T-cell (primary cell): ENCODE measurements at regions not wholly inside any gene's neighbourhood (a gene's known extent, or its start where the extent isn't known, plus 50 kb on each side); places are given as distances from the start of the nearest gene placed in this dataset.

Source experiments
- ATAC-seq, 4 experiments: fragments of 200-7000 bp in 3 of 4; fragments of 150-1000 bp in 1 of 4; cut with Tn5 transposase; replicated peaks in 1 of 4; 1 replicate in 3 of 4; 2 replicates in 1 of 4; pipeline ENCODE4 v1.10.0; 2021; ENCODE audit warnings: moderate library complexity in 3 of 4, mild to moderate bottlenecking in 2 of 4, moderate number of reproducible peaks in 1 of 4
- CTCF ChIA-PET, 2 donors: fragments of 300-600 bp; sonication (Branson Sonifier 250); formaldehyde crosslinking; loops; one replicate each; lab custom pipeline; 2022; ENCODE audit warnings: antibody characterized with exemption in 2 of 2; lab: Charles Lee
- POLR2A ChIA-PET, 2 donors: fragments of 300-600 bp; sonication (Branson Sonifier 250); formaldehyde crosslinking; loops; one replicate each; lab custom pipeline; 2022; ENCODE audit warnings: antibody characterized with exemption in 2 of 2; lab: Charles Lee
- DNase-seq, 35 experiments: peaks; one replicate each; pipeline versions ENCODE4 v3.0.0 to v3.0.0-alpha.2; 2013 to 2023
- H3K27ac ChIP-seq: one replicate; pipeline ENCODE4 v1.5.1; 2013; ENCODE audit warnings: low read length
- H3K27me3 ChIP-seq, 2 experiments: replicated peaks in 1 of 2; 1 replicate in 1 of 2; 2 replicates in 1 of 2; pipeline versions ENCODE4 v1.6.1 to v1.7.0; 2013; ENCODE audit warnings: low read length in 1 of 2, mixed read lengths in 1 of 2; ENCODE audit not compliant: control insufficient read depth in 2 of 2, insufficient read depth in 2 of 2; ENCODE audit errors: extremely low read depth in 1 of 2
- H3K36me3 ChIP-seq, 2 donors: 1 replicate in 1 of 2; 2 replicates in 1 of 2; pipeline versions ENCODE4 v1.6.1 to v1.7.0; 2013; ENCODE audit warnings: low read length in 1 of 2; ENCODE audit not compliant: control insufficient read depth in 2 of 2, insufficient read depth in 1 of 2; ENCODE audit errors: extremely low read depth in 1 of 2
- H3K4me1 ChIP-seq, 2 experiments: 1 replicate in 1 of 2; 2 replicates in 1 of 2; pipeline versions ENCODE4 v1.6.1 to v1.7.0; 2013; ENCODE audit warnings: low read length in 2 of 2, mixed read lengths in 1 of 2; ENCODE audit not compliant: insufficient read depth in 2 of 2, control insufficient read depth in 1 of 2; ENCODE audit errors: extremely low read depth in 1 of 2
- H3K4me3 ChIP-seq, 2 donors: 1 replicate in 1 of 2; 2 replicates in 1 of 2; pipeline versions ENCODE4 v1.5.1 to v1.7.0; 2013; ENCODE audit warnings: mild to moderate bottlenecking in 2 of 2, low read length in 1 of 2, moderate library complexity in 1 of 2; ENCODE audit not compliant: control insufficient read depth in 1 of 2; ENCODE audit errors: extremely low read depth in 1 of 2
- H3K9me3 ChIP-seq: 2 replicates; pipeline ENCODE4 v1.7.0; 2013
- H3K27ac Mint-ChIP-seq, 2 donors: one replicate each; pipeline ENCODE4 v1.8.0; 2020 to 2021; ENCODE audit warnings: mild to moderate bottlenecking in 2 of 2, mixed read lengths in 2 of 2
- H3K27me3 Mint-ChIP-seq, 2 donors: one replicate each; pipeline ENCODE4 v1.8.0; 2021 to 2022; ENCODE audit warnings: mixed read lengths in 2 of 2
- H3K36me3 Mint-ChIP-seq: one replicate; pipeline ENCODE4 v1.8.0; 2021; ENCODE audit warnings: mixed read lengths
- H3K4me1 Mint-ChIP-seq, 3 donors: one replicate each; pipeline ENCODE4 v1.8.0; 2020 to 2022; ENCODE audit warnings: mixed read lengths in 3 of 3, mild to moderate bottlenecking in 1 of 3
- H3K4me3 Mint-ChIP-seq, 3 donors: one replicate each; pipeline ENCODE4 v1.8.0; 2020 to 2022; ENCODE audit warnings: mild to moderate bottlenecking in 3 of 3, mixed read lengths in 3 of 3, moderate library complexity in 3 of 3
- H3K9me3 Mint-ChIP-seq, 3 donors: one replicate each; pipeline ENCODE4 v1.8.0; 2020 to 2022; ENCODE audit warnings: mixed read lengths in 3 of 3
- WGBS: methylation state at CpG from one replicate; pipeline ENCODE4 v1.1.5; 2013; ENCODE audit warnings: missing lambda C conversion rate; ENCODE audit not compliant: insufficient coverage; 5-methylcytosine and 5-hydroxymethylcytosine counted together

GRCh38 chr1:244344001-244344400, 107.7 kb downstream of the ADSS2 start:
- ATAC-seq (no peak), DNase-seq (no peak)
- WGBS, result 91% methylated on average over 6 of the region's 6 CpGs
- Mint-ChIP-seq H3K36me3 (no peaks in the 10 kb centered on the region), H3K9me3 (no peaks in the 10 kb centered on the region), H3K4me3 (no peak overlapping the region), H3K27me3 (peaks cover 0 to 2% of the 10 kb centered on the region in 2 donors), H3K27ac (no peak overlapping the region), H3K4me1 (peaks cover 6 to 7% (median 7%) of the 10 kb centered on the region in 3 donors)
- Histone ChIP-seq H3K27ac (no peak overlapping the region), H3K9me3 (no peaks in the 10 kb centered on the region), H3K27me3 (peaks cover 0 to under 1% of the 10 kb centered on the region in 2 experiments), H3K4me1 (no peaks in the 10 kb centered on the region), H3K4me3 (no peak overlapping the region), H3K36me3 (no peaks in the 10 kb centered on the region)
- POLR2A ChIA-PET, result no interaction called here
- CTCF ChIA-PET, result no interaction called here

GRCh38 chr1:244346972-244347618, 104.6 kb downstream of the ADSS2 start:
- H3K4me1 Mint-ChIP-seq, result peaks cover 0 to 9% (median 7%) of the 10 kb centered on the region in 3 donors
- WGBS, result 100% methylated on average over 2 of the region's 6 CpGs
- H3K4me1 ChIP-seq, result peaks cover 0 to 3% of the 10 kb centered on the region in 2 experiments
- no peaks in the 10 kb centered on the region for H3K9me3 ChIP-seq
- ATAC-seq, result no peak
- no peaks in the 10 kb centered on the region for H3K27me3 ChIP-seq
- H3K27me3 Mint-ChIP-seq, result peaks cover 3 to 5% of the 10 kb centered on the region in 2 donors
- POLR2A ChIA-PET, result no interaction called here
- H3K27ac ChIP-seq, result no peak overlapping the region
- H3K4me3 ChIP-seq, result no peak overlapping the region
- H3K9me3 Mint-ChIP-seq, result no peaks in the 10 kb centered on the region
- no peak overlapping the region for H3K4me3 Mint-ChIP-seq
- H3K36me3 Mint-ChIP-seq, result no peaks in the 10 kb centered on the region
- no peaks in the 10 kb centered on the region for H3K36me3 ChIP-seq
- DNase-seq, result no peak
- CTCF ChIA-PET, result no interaction called here
- H3K27ac Mint-ChIP-seq, result no peak overlapping the region

GRCh38 chr1:244347942-244348341, 103.8 kb downstream of the ADSS2 start:
- H3K27me3 ChIP-seq, result no peaks in the 10 kb centered on the region
- H3K27ac ChIP-seq, result no peak overlapping the region
- Mint-ChIP-seq H3K4me1 (peaks cover 0 to 9% (median 7%) of the 10 kb centered on the region in 3 donors), H3K4me3 (no peak overlapping the region), H3K27me3 (peaks cover 3 to 5% of the 10 kb centered on the region in 2 donors), H3K36me3 (no peaks in the 10 kb centered on the region), H3K27ac (no peak overlapping the region), H3K9me3 (no peaks in the 10 kb centered on the region)
- CTCF ChIA-PET, result no interaction called here
- no peaks in the 10 kb centered on the region for H3K36me3 ChIP-seq
- H3K4me1 ChIP-seq, result peaks cover 0 to 3% of the 10 kb centered on the region in 2 experiments
- POLR2A ChIA-PET, result no interaction called here
- ATAC-seq (no peak), DNase-seq (no peak)
- H3K4me3 ChIP-seq, result no peak overlapping the region
- no peaks in the 10 kb centered on the region for H3K9me3 ChIP-seq
- WGBS, result no CpG with 5 or more reads among the region's 3 CpGs

- Histone ChIP-seq H3K27ac (no peak overlapping the region), H3K4me3 (no peak overlapping the region), H3K9me3 (no peaks in the 10 kb centered on the region), H3K27me3 (no peaks in the 10 kb centered on the region), H3K36me3 (no peaks in the 10 kb centered on the region), H3K4me1 (peaks cover 0 to 3% of the 10 kb centered on the region in 2 experiments)
- Mint-ChIP-seq H3K9me3 (no peaks in the 10 kb centered on the region), H3K27me3 (peaks cover 3 to 5% of the 10 kb centered on the region in 2 donors), H3K27ac (no peak overlapping the region), H3K4me1 (peaks cover 0 to 13% (median 7%) of the 10 kb centered on the region in 3 donors), H3K36me3 (no peaks in the 10 kb centered on the region), H3K4me3 (no peak overlapping the region)
- ChIA-PET CTCF (no interaction called here), POLR2A (no interaction called here)
- 80% methylated on average over 8 of the region's 8 CpGs for WGBS
- ATAC-seq, result no peak
- no peak for DNase-seq
Measured at GRCh38 chr1:244349103-244349531, 102.6 kb downstream of the ADSS2 start.

- Histone ChIP-seq H3K27ac (no peak overlapping the region), H3K36me3 (no peaks in the 10 kb centered on the region), H3K27me3 (no peaks in the 10 kb centered on the region), H3K4me1 (peaks cover 0 to 3% of the 10 kb centered on the region in 2 experiments), H3K9me3 (no peaks in the 10 kb centered on the region), H3K4me3 (no peak overlapping the region)
- DNase-seq (no peak), ATAC-seq (no peak)
- no peak overlapping the region for H3K27ac Mint-ChIP-seq
- H3K36me3 Mint-ChIP-seq, result no peaks in the 10 kb centered on the region
- peaks cover 3 to 5% of the 10 kb centered on the region in 2 donors for H3K27me3 Mint-ChIP-seq
- WGBS, result 26% methylated on average over 8 of the region's 8 CpGs
- H3K4me1 Mint-ChIP-seq, result peaks cover 0 to 13% (median 7%) of the 10 kb centered on the region in 3 donors
- H3K4me3 Mint-ChIP-seq, result no peak overlapping the region
- no peaks in the 10 kb centered on the region for H3K9me3 Mint-ChIP-seq
- ChIA-PET POLR2A (no interaction called here), CTCF (no interaction called here)
Measured at GRCh38 chr1:244349581-244350001, 102.1 kb downstream of the ADSS2 start.

GRCh38 chr1:244350027-244350426, 101.7 kb downstream of the ADSS2 start:
- H3K4me1 ChIP-seq, result peaks cover 0 to 3% of the 10 kb centered on the region in 2 experiments
- Mint-ChIP-seq H3K27me3 (peaks cover 3 to 5% of the 10 kb centered on the region in 2 donors), H3K27ac (no peak overlapping the region), H3K36me3 (no peaks in the 10 kb centered on the region), H3K4me1 (peaks cover 0 to 13% (median 7%) of the 10 kb centered on the region in 3 donors), H3K4me3 (peak overlapping the region in 1 of 3 donors; percentile 21), H3K9me3 (no peaks in the 10 kb centered on the region)
- no peaks in the 10 kb centered on the region for H3K36me3 ChIP-seq
- ChIA-PET CTCF (no interaction called here), POLR2A (no interaction called here)
- DNase-seq, result no peak
- H3K27ac ChIP-seq, result no peak overlapping the region
- no peaks in the 10 kb centered on the region for H3K9me3 ChIP-seq
- WGBS, result 58% methylated on average over 5 of the region's 6 CpGs
- no peak overlapping the region for H3K4me3 ChIP-seq
- H3K27me3 ChIP-seq, result no peaks in the 10 kb centered on the region
- no peak for ATAC-seq
